ENCODE measurements at regions not wholly inside any gene's neighbourhood (a gene's known extent, or its start where the extent isn't known, plus 50 kb on each side); places are given as distances from the start of the nearest gene placed in this dataset.

GRCh38 chr5:38780316-38780715 lies 65.5 kb upstream of the OSMR start:
- no peak for TF ChIP-seq CTCF (IDR thresholded peaks at IDR 0.05)
- no peak for TF ChIP-seq EZH2 (IDR thresholded peaks at IDR 0.05; ENCODE audit: borderline replicate concordance, insufficient read depth, low read depth, low read length, poor library complexity, severe bottlenecking)
